Choroid plexus epithelial cell (primary cell): ENCODE measurements at regions not wholly inside any gene's neighbourhood (a gene's known extent, or its start where the extent isn't known, plus 50 kb on each side); places are given as distances from the start of the nearest gene placed in this dataset.
A peak's percentile ranks its signal among the peaks of the same experiment; 100 is the strongest.

Experiments used
- DNase-seq: peaks from one replicate; pipeline ENCODE4 v3.0.0-alpha.2; 2010; ENCODE audit warnings: low read depth
- H3K4me3 ChIP-seq: 2 replicates; pipeline ENCODE4 v1.5.1; 2011; ENCODE audit warnings: low read depth, mild to moderate bottlenecking, control low read depth, low read length, moderate library complexity
- TF ChIP-seq, protein P1 (sequence below): conservative IDR thresholded peaks from 2 replicates; pipeline ENCODE4 v1.5.1; 2011; ENCODE audit warnings: low read depth, mild to moderate bottlenecking, control low read depth, inconsistent platforms, low read length, moderate library complexity

DNA sequence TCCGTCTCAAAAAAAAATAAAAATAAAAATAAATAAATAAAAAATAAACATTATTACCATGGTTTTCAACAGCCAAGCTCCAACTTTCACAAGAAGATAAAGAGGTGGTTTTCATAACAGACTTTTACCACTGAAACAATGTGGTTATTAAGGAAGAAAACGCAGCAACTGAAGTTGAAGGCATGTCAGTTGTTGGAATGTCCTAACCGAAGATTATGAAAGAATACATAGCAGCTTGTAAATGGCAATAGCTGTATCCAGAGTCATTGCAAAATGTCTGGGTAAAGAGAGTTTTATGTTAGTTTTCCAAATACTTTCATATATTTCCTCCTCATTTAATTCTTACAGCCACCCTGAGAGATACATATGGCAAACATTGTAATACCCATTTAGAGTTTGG, 161.6 kb upstream of the MARCKS start:
- TF ChIP-seq, protein P1, sequence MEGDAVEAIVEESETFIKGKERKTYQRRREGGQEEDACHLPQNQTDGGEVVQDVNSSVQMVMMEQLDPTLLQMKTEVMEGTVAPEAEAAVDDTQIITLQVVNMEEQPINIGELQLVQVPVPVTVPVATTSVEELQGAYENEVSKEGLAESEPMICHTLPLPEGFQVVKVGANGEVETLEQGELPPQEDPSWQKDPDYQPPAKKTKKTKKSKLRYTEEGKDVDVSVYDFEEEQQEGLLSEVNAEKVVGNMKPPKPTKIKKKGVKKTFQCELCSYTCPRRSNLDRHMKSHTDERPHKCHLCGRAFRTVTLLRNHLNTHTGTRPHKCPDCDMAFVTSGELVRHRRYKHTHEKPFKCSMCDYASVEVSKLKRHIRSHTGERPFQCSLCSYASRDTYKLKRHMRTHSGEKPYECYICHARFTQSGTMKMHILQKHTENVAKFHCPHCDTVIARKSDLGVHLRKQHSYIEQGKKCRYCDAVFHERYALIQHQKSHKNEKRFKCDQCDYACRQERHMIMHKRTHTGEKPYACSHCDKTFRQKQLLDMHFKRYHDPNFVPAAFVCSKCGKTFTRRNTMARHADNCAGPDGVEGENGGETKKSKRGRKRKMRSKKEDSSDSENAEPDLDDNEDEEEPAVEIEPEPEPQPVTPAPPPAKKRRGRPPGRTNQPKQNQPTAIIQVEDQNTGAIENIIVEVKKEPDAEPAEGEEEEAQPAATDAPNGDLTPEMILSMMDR = no peak
- DNase-seq = peak; percentile 96
- H3K4me3 ChIP-seq = no peak overlapping the region

DNA sequence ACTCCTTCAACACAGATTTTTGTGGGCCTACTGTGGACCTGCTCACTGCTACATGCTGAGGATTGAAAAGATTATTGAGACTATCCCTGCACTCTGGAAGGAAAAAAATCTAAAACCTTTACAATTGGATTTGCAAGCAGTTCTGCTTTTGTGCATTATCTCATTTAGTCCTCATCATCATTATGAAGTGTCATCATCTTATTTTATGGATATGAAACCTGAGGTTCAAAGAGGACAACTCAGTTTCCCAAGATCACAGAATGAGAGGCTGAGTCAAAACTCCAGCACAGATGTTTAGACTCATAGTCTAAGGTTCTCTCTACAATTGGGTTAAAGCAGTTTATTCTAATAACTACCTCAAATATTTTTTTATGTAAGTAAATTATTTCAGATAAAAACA, 160.2 kb upstream of the MARCKS start:
- TF ChIP-seq, protein P1 = no peak
- no peak overlapping the region for H3K4me3 ChIP-seq
- no peak for DNase-seq

GRCh38 chr6:113697632-113698410, 159.3 kb upstream of the MARCKS start:
- TF ChIP-seq, protein P1 = no peak
- H3K4me3 ChIP-seq = no peak overlapping the region
- peak; percentile 96 for DNase-seq

GRCh38 chr6:113699239-113699638, 157.9 kb upstream of the MARCKS start:
- DNase-seq = no peak
- TF ChIP-seq, protein P1 = no peak
- H3K4me3 ChIP-seq = no peak overlapping the region

- H3K4me3 ChIP-seq = no peak overlapping the region
- TF ChIP-seq, protein P1 = no peak
- DNase-seq = peak; percentile 61
Measured at GRCh38 chr6:113701552-113702254, 155.4 kb upstream of the MARCKS start.

- no peak for DNase-seq
- TF ChIP-seq, protein P1 = no peak
- no peak overlapping the region for H3K4me3 ChIP-seq
Measured at GRCh38 chr6:113707194-113707593, 150.0 kb upstream of the MARCKS start.
